GM12801 (cell line): ENCODE measurements at regions not wholly inside any gene's neighbourhood (a gene's known extent, or its start where the extent isn't known, plus 50 kb on each side); places are given as distances from the start of the nearest gene placed in this dataset.

ENCODE experiments used
- TF ChIP-seq, protein P1 (sequence below): IDR thresholded peaks from one replicate; pipeline ENCODE4 v1.5.1; 2011; ENCODE audit warnings: control low read depth; ENCODE audit not compliant: insufficient read length; ENCODE audit errors: extremely low read depth

- TF ChIP-seq, protein P1, sequence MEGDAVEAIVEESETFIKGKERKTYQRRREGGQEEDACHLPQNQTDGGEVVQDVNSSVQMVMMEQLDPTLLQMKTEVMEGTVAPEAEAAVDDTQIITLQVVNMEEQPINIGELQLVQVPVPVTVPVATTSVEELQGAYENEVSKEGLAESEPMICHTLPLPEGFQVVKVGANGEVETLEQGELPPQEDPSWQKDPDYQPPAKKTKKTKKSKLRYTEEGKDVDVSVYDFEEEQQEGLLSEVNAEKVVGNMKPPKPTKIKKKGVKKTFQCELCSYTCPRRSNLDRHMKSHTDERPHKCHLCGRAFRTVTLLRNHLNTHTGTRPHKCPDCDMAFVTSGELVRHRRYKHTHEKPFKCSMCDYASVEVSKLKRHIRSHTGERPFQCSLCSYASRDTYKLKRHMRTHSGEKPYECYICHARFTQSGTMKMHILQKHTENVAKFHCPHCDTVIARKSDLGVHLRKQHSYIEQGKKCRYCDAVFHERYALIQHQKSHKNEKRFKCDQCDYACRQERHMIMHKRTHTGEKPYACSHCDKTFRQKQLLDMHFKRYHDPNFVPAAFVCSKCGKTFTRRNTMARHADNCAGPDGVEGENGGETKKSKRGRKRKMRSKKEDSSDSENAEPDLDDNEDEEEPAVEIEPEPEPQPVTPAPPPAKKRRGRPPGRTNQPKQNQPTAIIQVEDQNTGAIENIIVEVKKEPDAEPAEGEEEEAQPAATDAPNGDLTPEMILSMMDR = no peak
These were observed 155.9 kb upstream of the ZC3H12A start for GRCh38 chr1:37318490-37318889.

GRCh38 chr1:37319284-37319683 is 155.1 kb upstream of the ZC3H12A start:
- TF ChIP-seq, protein P1 = no peak

- TF ChIP-seq, protein P1 = peak; percentile 4
These were observed 150.6 kb upstream of the ZC3H12A start for GRCh38 chr1:37323486-37324377.

DNA sequence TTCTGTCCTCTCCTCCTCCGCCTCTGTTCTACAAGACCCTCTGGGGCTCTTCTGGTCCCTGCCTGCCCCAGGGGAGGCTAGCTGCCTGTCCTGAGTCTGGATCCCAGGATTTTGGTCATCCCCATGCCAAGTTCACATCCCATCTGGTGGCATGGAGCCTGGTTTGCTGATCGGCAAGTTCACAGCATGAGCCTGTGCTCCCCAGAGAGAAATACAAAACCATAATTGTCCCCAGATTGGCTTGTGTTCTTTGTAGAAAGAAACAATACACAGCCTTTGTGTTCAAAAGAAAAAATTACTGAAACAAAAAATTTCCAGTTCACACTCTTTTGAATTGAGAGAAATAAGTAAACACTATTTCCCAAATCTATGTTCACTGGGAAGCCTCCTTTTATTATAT is 149.4 kb upstream of the ZC3H12A start:
- TF ChIP-seq, protein P1 = no peak

GRCh38 chr1:37325509-37326437 is 148.6 kb upstream of the ZC3H12A start:
- TF ChIP-seq, protein P1 = no peak

- TF ChIP-seq, protein P1 = no peak
These were observed 142.3 kb upstream of the ZC3H12A start for GRCh38 chr1:37332126-37332525.

DNA sequence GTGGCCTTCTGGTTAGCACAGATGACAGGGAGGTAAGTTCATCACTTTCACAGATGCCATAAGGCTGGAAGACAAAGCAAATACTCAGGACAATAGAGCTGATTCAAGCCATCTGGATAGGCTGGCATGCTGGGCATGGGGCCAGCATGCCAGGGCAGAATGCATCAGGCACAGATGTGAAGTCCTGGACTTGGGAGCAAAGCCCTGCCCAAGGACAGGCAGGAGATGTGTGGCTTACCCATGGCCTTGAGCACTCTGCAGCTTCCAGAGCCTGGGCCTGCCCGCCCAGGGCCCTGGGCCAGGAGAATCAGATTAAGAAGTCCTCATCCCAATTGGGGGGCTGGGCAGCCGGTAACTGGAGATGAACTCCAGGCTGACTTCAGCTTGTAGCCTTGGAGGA is 135.7 kb upstream of the ZC3H12A start:
- TF ChIP-seq, protein P1 = no peak
